IMR-90 (cell line): ENCODE measurements at regions not wholly inside any gene's neighbourhood (a gene's known extent, or its start where the extent isn't known, plus 50 kb on each side); places are given as distances from the start of the nearest gene placed in this dataset.

Experiments
- CEBPB ChIP-seq: IDR thresholded peaks from 2 replicates; pipeline ENCODE4 v1.6.1; 2012; ENCODE audit warnings: low read depth, low read length, improper control_type of control experiment
- CHD1 ChIP-seq: IDR thresholded peaks from 2 replicates; pipeline ENCODE4 v1.6.1; 2012; ENCODE audit warnings: low read depth, low read length, improper control_type of control experiment
- CTCF ChIP-seq: conservative IDR thresholded peaks from 2 replicates; pipeline ENCODE4 v1.5.1; 2012; ENCODE audit warnings: mild to moderate bottlenecking, low read depth, low read length, improper control_type of control experiment
- FOS ChIP-seq: fragments of 150-350 bp; IDR thresholded peaks from 2 replicates; pipeline ENCODE4 v1.6.1; 2016; ENCODE audit warnings: low read depth, low read length
- MAFK ChIP-seq: IDR thresholded peaks from 2 replicates; pipeline ENCODE4 v1.6.1; 2012; ENCODE audit warnings: low read depth, low read length, improper control_type of control experiment
- NFE2L2 ChIP-seq: fragments of 150-350 bp; IDR thresholded peaks from 2 replicates; pipeline ENCODE4 v1.6.1; 2016; ENCODE audit warnings: low read depth, mild to moderate bottlenecking, low read length
- POLR2A ChIP-seq: IDR thresholded peaks from 2 replicates; pipeline ENCODE4 v1.6.1; 2012; ENCODE audit warnings: mild to moderate bottlenecking, low read depth, low read length
- RAD21 ChIP-seq: IDR thresholded peaks from 2 replicates; pipeline ENCODE4 v1.6.1; 2012; ENCODE audit warnings: low read length, improper control_type of control experiment
- RFX5 ChIP-seq: IDR thresholded peaks from 2 replicates; pipeline ENCODE4 v1.8.0; 2012; ENCODE audit warnings: low read depth, mild to moderate bottlenecking, low read length, moderate library complexity
- SMC3 ChIP-seq: fragments of 150-350 bp; IDR thresholded peaks from 2 replicates; pipeline ENCODE4 v1.6.1; 2016; ENCODE audit warnings: low read depth, mild to moderate bottlenecking, antibody characterized with exemption, low read length, moderate library complexity

- TF ChIP-seq SMC3 = no peak
- no peak for TF ChIP-seq CTCF
- TF ChIP-seq POLR2A = no peak
- TF ChIP-seq MAFK = no peak
- no peak for TF ChIP-seq RAD21
- TF ChIP-seq FOS = no peak
- no peak for TF ChIP-seq CHD1
- TF ChIP-seq CEBPB = no peak
- TF ChIP-seq NFE2L2 = no peak
- no peak for TF ChIP-seq RFX5
Measured at GRCh38 chr10:78252286-78252685, 218.6 kb downstream of the RPS24 start.
